Neural progenitor cell (in vitro differentiated cells): ENCODE measurements at regions not wholly inside any gene's neighbourhood (a gene's known extent, or its start where the extent isn't known, plus 50 kb on each side); places are given as distances from the start of the nearest gene placed in this dataset.

Source experiments
- CTCF ChIP-seq: fragments of 200-600 bp; sonication (generic); IDR thresholded peaks from 2 replicates; pipeline ENCODE4 v1.5.1; 2017; ENCODE audit warnings: antibody characterized with exemption, mild to moderate bottlenecking
- EZH2 ChIP-seq: fragments of 200-600 bp; sonication (generic); IDR thresholded peaks from 2 replicates; pipeline ENCODE4 v1.6.1; 2017; ENCODE audit warnings: antibody characterized with exemption, mild to moderate bottlenecking, moderate library complexity

GRCh38 chr10:60607372-60607771 lies 170.9 kb upstream of the CDK1 start:
- TF ChIP-seq CTCF (no peak), EZH2 (no peak)
